PC-9 (cell line): ENCODE measurements at regions not wholly inside any gene's neighbourhood (a gene's known extent, or its start where the extent isn't known, plus 50 kb on each side); places are given as distances from the start of the nearest gene placed in this dataset.

Experiments used
- CTCF ChIP-seq: fragments of 200-600 bp; sonication (generic); conservative IDR thresholded peaks from 2 replicates; pipeline ENCODE4 v1.6.1; 2017; ENCODE audit warnings: mixed run types, antibody characterized with exemption, mild to moderate bottlenecking, moderate library complexity
- EZH2 ChIP-seq: fragments of 200-600 bp; sonication (generic); IDR thresholded peaks from 2 replicates; pipeline ENCODE4 v1.8.0; 2017; ENCODE audit warnings: antibody characterized with exemption, low read depth

GRCh38 chr16:8295513-8296237 lies 294.6 kb downstream of the TMEM114 start:
- TF ChIP-seq CTCF (no peak), EZH2 (no peak)
